GM23338 (cell line): ENCODE measurements at regions not wholly inside any gene's neighbourhood (a gene's known extent, or its start where the extent isn't known, plus 50 kb on each side); places are given as distances from the start of the nearest gene placed in this dataset.

ENCODE experiments used
- ATAC-seq: fragments of 200-7000 bp; cut with Tn5 transposase; 3 replicates; pipeline ENCODE4 v1.9.1; 2020
- DNase-seq: peaks from one replicate; pipeline ENCODE4 v3.0.0-alpha.2; 2015; ENCODE audit warnings: low spot score
- H2AFZ ChIP-seq: fragments of 200-600 bp; sonication (generic); 2 replicates; pipeline ENCODE4 v1.8.0; 2016; ENCODE audit warnings: antibody characterized with exemption, mild to moderate bottlenecking, moderate library complexity
- H3F3A ChIP-seq: fragments of 200-600 bp; sonication (generic); replicated peaks from 2 replicates; pipeline ENCODE4 v1.8.0; 2017; ENCODE audit warnings: antibody characterized with exemption, mixed run types, low read depth
- H3K27ac ChIP-seq: fragments of 200-600 bp; sonication (generic); 2 replicates; pipeline ENCODE4 v1.6.1; 2016; ENCODE audit warnings: low read depth
- H3K27me3 ChIP-seq: fragments of 200-600 bp; sonication (generic); 2 replicates; pipeline ENCODE4 v1.8.0; 2016; ENCODE audit warnings: mild to moderate bottlenecking, mixed run types, moderate library complexity; ENCODE audit not compliant: insufficient read depth
- H3K36me3 ChIP-seq: fragments of 200-600 bp; sonication (generic); 2 replicates; pipeline ENCODE4 v1.8.0; 2016; ENCODE audit warnings: mild to moderate bottlenecking; ENCODE audit not compliant: insufficient read depth
- H3K4me1 ChIP-seq: fragments of 200-600 bp; sonication (generic); 2 replicates; pipeline ENCODE4 v1.8.0; 2016; ENCODE audit warnings: mild to moderate bottlenecking, moderate library complexity; ENCODE audit not compliant: insufficient read depth
- H3K4me2 ChIP-seq: fragments of 200-600 bp; sonication (generic); 2 replicates; pipeline ENCODE4 v1.7.1; 2017; ENCODE audit warnings: mixed run types
- H3K4me3 ChIP-seq: fragments of 200-600 bp; sonication (generic); 2 replicates; pipeline ENCODE4 v1.6.1; 2016; ENCODE audit warnings: mixed run types
- H3K79me2 ChIP-seq: fragments of 200-600 bp; sonication (generic); replicated peaks from 2 replicates; pipeline ENCODE4 v1.8.0; 2017; ENCODE audit warnings: mild to moderate bottlenecking; ENCODE audit not compliant: insufficient read depth
- H3K9me2 ChIP-seq: fragments of 200-600 bp; sonication (generic); 2 replicates; pipeline ENCODE4 v1.8.0; 2017; ENCODE audit not compliant: insufficient read depth
- H4K20me1 ChIP-seq: fragments of 200-600 bp; sonication (generic); replicated peaks from 2 replicates; pipeline ENCODE4 v1.8.0; 2017; ENCODE audit warnings: mild to moderate bottlenecking; ENCODE audit not compliant: insufficient read depth
- H3K27ac Mint-ChIP-seq: 2 replicates; pipeline ENCODE4 v1.8.0; 2020; ENCODE audit warnings: inconsistent platforms, mild to moderate bottlenecking, moderate library complexity, mixed read lengths
- H3K27me3 Mint-ChIP-seq: 3 replicates; pipeline ENCODE4 v1.8.0; 2022; ENCODE audit warnings: low read depth, mild to moderate bottlenecking, moderate library complexity, mixed read lengths, inconsistent platforms; ENCODE audit not compliant: insufficient read depth, poor library complexity
- H3K36me3 Mint-ChIP-seq: 3 replicates; pipeline ENCODE4 v1.8.0; 2021; ENCODE audit warnings: low read depth, mild to moderate bottlenecking, inconsistent platforms, moderate library complexity, mixed read lengths
- H3K4me1 Mint-ChIP-seq: 3 replicates; pipeline ENCODE4 v1.8.0; 2020; ENCODE audit warnings: mild to moderate bottlenecking, inconsistent platforms, mixed read lengths
- H3K4me3 Mint-ChIP-seq: 3 replicates; pipeline ENCODE4 v1.8.0; 2021; ENCODE audit warnings: moderate library complexity, mild to moderate bottlenecking, inconsistent platforms, mixed read lengths
- H3K9me3 Mint-ChIP-seq: 3 replicates; pipeline ENCODE4 v1.8.0; 2020; ENCODE audit warnings: moderate library complexity, mild to moderate bottlenecking, inconsistent platforms, mixed read lengths
- CREB1 ChIP-seq: fragments of 250-450 bp; sonication (Bioruptor Pico); IDR thresholded peaks from 2 replicates; pipeline ENCODE4 v1.5.0; 2020; ENCODE audit warnings: low read depth, mild to moderate bottlenecking, moderate library complexity
- ETS1 ChIP-seq: IDR thresholded peaks from 2 replicates; pipeline ENCODE4 v1.6.1; 2016; ENCODE audit warnings: antibody characterized with exemption
- EZH2 ChIP-seq: fragments of 200-600 bp; sonication (generic); IDR thresholded peaks from one replicate; pipeline ENCODE4 v1.8.0; 2017; ENCODE audit warnings: antibody characterized with exemption, mild to moderate bottlenecking, low read depth; ENCODE audit not compliant: unreplicated experiment
- NANOG ChIP-seq: IDR thresholded peaks from 2 replicates; pipeline ENCODE4 v1.6.1; 2016; ENCODE audit warnings: antibody characterized with exemption, borderline replicate concordance
- POLR2AphosphoS5 ChIP-seq: IDR thresholded peaks from 2 replicates; pipeline ENCODE4 v1.6.1; 2016; ENCODE audit warnings: antibody characterized with exemption, low read depth
- STAT1 ChIP-seq: IDR thresholded peaks from one replicate; pipeline ENCODE4 v1.6.1; 2016; ENCODE audit warnings: antibody characterized with exemption; ENCODE audit not compliant: unreplicated experiment
- ZNF331 ChIP-seq: fragments of 250-450 bp; sonication (Bioruptor Pico); IDR thresholded peaks from 2 replicates; pipeline ENCODE4 v1.5.0; 2020; ENCODE audit warnings: low read depth, mild to moderate bottlenecking, moderate library complexity
- ZNF462 ChIP-seq: fragments of 250-450 bp; sonication (Bioruptor Pico); IDR thresholded peaks from 2 replicates; pipeline ENCODE4 v1.5.0; 2020; ENCODE audit warnings: mild to moderate bottlenecking, moderate library complexity

DNA sequence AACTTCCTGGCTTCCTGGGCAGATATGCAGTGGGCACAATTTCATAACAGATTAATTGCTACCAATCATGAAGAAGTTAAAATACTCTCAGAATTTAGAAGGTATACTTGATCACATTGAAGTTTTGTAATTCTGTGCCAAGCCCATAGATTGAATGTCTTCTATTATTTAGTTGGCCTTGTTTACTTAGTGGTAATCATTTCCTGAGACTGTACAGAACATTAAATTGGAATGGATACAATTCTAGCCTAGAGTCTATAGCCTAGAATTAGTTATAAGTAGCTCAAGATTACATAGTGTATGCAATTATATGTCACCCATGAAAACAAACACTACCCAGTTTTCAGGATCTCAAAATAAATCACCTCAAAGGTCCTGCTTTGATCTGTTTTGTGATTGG, 615.8 kb downstream of the XIRP2 start:
- Histone ChIP-seq H3K27ac (no peak overlapping the region), H3K4me2 (no peak overlapping the region), H3F3A (no peaks in the 10 kb centered on the region), H4K20me1 (no peaks in the 10 kb centered on the region), H2AFZ (no peak overlapping the region), H3K36me3 (no peaks in the 10 kb centered on the region), H3K27me3 (no peaks in the 10 kb centered on the region), H3K79me2 (0 out of 2 replicates have a peak, but pooled peaks cover 1% of the 10 kb centered on the region), H3K9me2 (no peaks in the 10 kb centered on the region), H3K4me3 (no peak overlapping the region), H3K4me1 (peaks cover 12% of the 10 kb centered on the region)
- Mint-ChIP-seq H3K4me1 (peaks cover 20% of the 10 kb centered on the region), H3K27ac (no peak overlapping the region), H3K9me3 (no peaks in the 10 kb centered on the region), H3K27me3 (no peaks in the 10 kb centered on the region), H3K36me3 (no peaks in the 10 kb centered on the region), H3K4me3 (no peak overlapping the region)
- TF ChIP-seq ETS1: no peak
- no peak for TF ChIP-seq ZNF462 (CRISPR knock-in tag)
- no peak for TF ChIP-seq STAT1
- ATAC-seq: no peak
- DNase-seq: no peak

GRCh38 chr2:167501618-167502017, 613.3 kb downstream of the XIRP2 start:
- no peak overlapping the region for H3K4me3 Mint-ChIP-seq
- no peaks in the 10 kb centered on the region for H3K36me3 Mint-ChIP-seq
- H3K36me3 ChIP-seq: no peaks in the 10 kb centered on the region
- DNase-seq (no peak), ATAC-seq (no peak)
- peaks cover 2% of the 10 kb centered on the region for H3K27me3 Mint-ChIP-seq
- H3K27me3 ChIP-seq: no peaks in the 10 kb centered on the region
- peaks cover 7% of the 10 kb centered on the region for H4K20me1 ChIP-seq
- no peaks in the 10 kb centered on the region for H3F3A ChIP-seq
- H3K4me1 Mint-ChIP-seq: peaks cover 23% of the 10 kb centered on the region
- H3K9me2 ChIP-seq: no peaks in the 10 kb centered on the region
- H3K4me2 ChIP-seq: no peak overlapping the region
- H3K4me3 ChIP-seq: no peak overlapping the region
- H3K27ac Mint-ChIP-seq: no peak overlapping the region
- no peak overlapping the region for H3K27ac ChIP-seq
- H3K4me1 ChIP-seq: peaks cover 22% of the 10 kb centered on the region; the same call in 1 of the 2 replicates
- H2AFZ ChIP-seq: no peak overlapping the region
- no peaks in the 10 kb centered on the region for H3K9me3 Mint-ChIP-seq
- 0 out of 2 replicates have a peak, but pooled peaks cover 3% of the 10 kb centered on the region for H3K79me2 ChIP-seq
- TF ChIP-seq POLR2AphosphoS5 (no peak), EZH2 (no peak), CREB1 (CRISPR knock-in tag) (no peak), NANOG (no peak), ZNF331 (no peak)
